Stimulated activated CD8-positive, alpha-beta memory T cell treated with anti-CD3 and anti-CD28 coated beads, Interleukin-12 subunit alpha, Interleukin-12 subunit beta, amount 100 ng/mL, for 4 hours (primary cell): ENCODE measurements at regions not wholly inside any gene's neighbourhood (a gene's known extent, or its start where the extent isn't known, plus 50 kb on each side); places are given as distances from the start of the nearest gene placed in this dataset.

ENCODE experiments used
- DNase-seq: peaks from one replicate; pipeline ENCODE4 v3.0.0-alpha.2; 2020; ENCODE audit warnings: low read depth

DNA sequence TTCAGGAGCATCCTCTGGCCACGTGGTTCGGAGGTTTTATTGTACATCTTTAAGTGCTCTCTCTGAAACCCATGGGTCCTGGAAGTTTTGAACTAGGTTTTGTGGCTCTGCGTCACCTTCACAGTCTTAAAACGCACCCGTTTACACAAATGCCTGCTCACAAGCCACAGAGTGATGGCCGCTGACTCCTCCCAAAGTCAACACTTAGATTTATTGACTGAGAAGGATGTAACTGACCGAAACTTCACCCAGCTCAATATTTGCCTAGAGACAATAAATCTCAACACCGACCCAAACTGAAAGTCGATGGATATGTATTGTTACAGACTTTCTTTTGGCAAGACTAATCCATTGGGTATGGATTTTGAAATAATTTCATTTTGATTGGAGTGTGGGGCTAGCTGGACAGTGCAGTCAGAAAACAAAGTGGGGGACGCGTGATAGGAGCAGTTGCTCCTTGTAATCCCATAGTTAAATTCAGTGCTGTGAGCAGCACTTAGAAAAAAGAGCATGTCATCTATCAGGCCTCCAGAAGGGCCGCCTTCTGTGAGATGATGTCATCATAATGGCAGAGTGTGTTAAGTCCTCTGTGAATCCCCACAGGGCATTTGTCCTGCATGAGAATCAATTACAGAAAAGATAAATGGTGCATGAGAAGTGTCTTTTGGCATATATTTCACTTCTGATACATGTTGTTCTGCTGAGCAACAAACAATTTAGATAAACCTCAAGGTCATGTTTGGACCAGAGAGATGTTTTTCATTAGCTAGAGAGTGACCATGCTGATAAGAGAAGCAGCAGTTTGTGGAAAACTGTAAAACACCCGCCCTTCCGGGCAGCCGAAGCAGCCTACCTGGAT, 183.7 kb downstream of the INO80D start:
- no peak for DNase-seq

DNA sequence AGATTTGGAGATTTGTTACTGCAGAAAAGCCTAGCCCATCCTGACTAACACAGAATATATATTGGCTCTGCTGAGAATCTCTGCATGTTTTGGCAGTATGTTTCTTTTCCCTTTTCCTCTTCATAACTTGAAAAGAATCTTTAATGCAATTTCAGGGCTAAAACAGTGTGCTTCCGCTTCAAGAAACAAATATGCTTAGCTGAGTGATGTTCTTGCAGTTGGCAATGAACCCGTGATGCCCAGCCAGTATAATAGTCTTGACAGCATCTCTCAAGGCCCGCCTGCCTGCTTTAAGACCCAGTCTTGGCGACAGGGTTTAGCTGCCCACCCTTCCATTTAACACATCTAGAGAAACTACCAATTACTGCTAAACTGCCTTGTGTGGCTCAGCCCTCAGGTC, 184.5 kb downstream of the INO80D start:
- no peak for DNase-seq

DNA sequence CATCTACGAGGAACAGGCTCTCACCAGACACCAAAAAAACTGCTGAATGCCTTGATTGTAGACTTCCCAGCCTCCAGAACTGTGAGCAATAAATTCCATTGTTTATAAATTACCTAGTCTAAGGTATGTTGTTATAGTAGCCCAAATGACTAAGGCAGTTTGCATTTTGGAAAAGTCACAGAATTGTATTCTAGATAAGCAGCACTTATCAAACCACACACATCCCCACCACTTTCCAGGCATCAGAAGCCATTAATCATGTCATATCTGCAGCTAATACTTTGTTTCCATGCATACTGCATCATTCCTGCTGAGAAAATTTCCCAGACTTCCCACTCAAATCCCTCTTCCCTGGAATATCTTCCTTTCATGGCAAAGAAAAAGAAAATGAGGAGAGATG, 187.2 kb downstream of the INO80D start:
- no peak for DNase-seq

GRCh38 chr2:205895981-205896655, 189.9 kb downstream of the INO80D start:
- no peak for DNase-seq

DNA sequence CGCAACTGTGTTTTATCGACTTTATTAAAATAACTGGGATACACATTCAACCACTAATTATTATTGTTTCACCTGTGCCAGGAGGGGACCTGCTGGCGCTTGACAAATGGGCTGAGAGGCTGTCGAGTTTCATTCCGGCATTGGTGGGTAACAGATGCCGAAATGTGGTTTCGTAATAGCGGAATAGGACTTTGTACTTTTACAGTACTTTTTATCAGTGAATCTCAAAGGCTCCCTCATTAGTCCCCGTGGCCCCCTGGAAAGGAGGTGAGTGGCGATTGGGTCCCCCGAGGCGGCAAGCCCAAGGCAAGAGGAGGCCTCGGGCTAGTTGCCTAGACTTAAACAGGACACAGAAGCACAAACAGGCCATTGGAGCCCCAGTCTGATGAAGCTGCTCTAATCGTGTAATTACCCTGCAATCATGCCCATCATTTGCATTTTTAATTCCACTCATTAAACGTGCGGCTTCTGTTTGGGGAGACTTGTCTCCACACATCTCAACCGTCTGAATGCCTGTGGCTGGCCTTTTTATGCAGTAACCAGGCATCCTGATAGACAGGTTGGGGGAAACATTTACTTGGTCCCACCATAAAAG, 193.2 kb downstream of the INO80D start:
- DNase-seq: no peak

DNA sequence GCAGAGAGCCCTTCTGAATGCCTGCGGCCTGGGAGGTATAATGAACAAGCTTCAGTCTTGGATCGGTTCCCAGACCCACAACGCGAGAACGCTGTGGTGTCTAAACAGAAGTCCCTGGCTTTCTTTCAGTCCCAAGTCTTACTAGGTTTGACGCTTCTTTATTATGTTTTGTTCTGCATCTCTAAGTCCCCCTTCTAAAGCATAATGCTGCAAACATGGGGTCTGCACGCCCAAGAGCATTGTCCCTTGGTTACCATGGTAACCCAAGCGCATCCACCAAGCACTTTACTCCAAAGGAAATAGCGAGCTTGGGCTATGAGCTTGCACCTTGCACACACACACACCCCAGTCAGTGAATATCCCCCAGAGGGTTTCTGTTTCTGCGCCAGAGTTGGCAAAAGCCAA, 193.7 kb downstream of the INO80D start:
- no peak for DNase-seq

- DNase-seq: no peak
Observed at GRCh38 chr2:205889114-205889513, 196.9 kb downstream of the INO80D start.

- no peak for DNase-seq
Observed at GRCh38 chr2:205887637-205888036, 198.3 kb downstream of the INO80D start.

DNA sequence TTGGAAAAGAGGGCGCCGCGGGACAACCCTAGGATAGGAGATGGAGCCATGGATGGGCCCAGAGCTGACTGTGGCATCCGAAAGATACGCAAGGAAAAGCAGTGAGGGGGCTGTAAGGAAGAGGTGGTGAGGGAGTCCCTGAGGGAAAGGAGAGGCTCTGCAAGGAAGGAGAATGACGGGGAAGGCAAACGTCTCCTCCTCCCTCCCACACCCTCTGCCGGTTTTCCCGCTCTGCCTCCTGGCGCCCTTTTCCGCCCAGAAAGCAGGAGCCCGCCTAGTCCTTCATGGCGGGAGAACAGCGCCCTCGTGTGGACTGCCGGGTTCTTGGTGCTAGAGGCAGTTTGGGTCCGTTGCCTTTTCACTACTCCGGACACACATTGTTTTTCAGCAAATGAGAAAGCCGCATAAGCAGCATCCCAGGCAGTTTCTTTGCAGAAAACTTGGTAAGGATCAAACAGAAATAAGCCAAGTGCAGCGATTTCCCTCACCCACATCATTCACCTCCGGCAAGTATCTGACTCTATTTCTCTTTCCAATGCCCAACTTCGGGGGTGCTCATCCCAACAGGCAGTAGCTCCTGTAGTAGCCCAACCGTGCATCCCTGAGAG, 200.4 kb downstream of the INO80D start:
- DNase-seq: no peak

DNA sequence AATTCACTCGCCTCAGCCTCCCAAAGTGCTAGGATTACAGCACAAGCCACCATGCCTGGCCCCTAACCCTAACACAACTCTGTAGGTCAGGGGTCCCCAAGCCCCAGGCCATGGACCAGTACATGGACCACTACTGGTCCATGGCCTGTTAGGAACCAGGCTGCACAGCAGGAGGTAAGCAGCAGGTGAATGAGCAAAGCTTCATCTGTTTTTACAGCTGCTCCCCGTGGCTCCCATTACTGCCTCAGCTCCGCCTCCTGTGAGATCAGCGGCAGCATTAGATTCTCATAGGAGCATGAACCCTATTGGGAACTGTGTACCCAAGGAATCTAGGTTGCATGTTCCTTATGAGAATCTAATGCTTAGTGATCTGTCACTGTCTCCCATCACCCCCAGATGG, 201.7 kb downstream of the NRP2 start:
- DNase-seq: no peak

- no peak for DNase-seq
Observed at GRCh38 chr2:205882806-205883425, 200.6 kb downstream of the NRP2 start.

DNA sequence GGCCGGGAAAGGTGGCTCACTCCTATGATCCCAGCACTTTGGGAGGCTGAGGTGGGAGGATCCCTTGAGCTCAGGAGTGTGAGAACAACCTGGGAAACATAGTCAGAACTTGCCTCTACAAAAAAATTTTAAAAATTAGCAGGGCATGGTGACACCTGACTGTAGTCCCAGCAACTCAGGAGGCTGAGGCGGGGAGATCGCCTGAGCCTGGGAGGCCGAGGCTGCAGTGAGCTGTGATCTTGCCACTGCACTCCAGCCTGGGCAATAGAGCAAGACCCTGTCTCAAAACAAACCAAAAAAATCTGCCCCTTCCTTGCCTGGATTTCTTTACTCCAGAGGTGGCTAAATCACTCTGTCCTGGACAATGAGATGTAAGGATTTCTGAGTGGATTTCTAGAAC, 197.7 kb downstream of the NRP2 start:
- no peak for DNase-seq

- DNase-seq: no peak
Observed at GRCh38 chr2:205878999-205879762, 196.9 kb downstream of the NRP2 start.

DNA sequence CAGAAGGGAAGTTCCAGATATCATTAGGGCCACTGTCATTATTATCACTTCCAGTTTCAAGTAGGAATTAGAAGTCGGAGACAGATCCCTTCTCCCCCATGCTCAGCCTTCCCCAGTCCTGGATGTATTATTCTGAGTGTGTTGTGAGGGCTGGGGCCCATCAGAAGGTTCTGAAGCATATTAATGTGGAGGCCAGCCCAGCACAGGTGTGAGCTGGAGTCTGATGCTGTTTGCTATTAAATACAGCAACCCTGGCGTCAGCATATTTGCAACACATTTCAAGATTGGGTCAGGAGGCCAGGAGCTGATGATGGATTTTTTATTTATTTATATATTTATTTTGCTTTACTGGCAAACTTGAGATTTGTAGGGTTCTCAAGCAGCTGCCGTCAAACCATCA, 195.2 kb downstream of the NRP2 start:
- no peak for DNase-seq

- no peak for DNase-seq
Observed at GRCh38 chr2:205876127-205876526, 193.8 kb downstream of the NRP2 start.

DNA sequence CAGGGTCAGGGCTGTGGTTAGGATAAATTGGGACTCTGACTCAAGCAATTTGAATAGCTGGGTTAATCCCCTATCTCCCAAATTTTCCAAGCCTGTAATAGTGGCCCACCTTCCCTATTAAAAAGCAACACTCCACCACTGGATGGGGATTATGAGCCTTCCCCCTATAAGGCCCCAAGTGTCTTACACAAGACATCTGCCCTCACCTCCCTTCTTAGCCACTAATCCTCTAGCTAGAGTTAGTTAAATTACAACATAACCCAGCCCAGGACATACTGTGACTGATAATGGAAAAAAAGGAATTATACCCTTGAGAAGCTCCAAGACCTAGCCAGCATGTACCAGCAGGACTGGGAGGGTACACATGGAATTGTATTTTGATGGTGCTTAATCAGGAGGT, 190.4 kb downstream of the NRP2 start:
- DNase-seq: no peak

DNA sequence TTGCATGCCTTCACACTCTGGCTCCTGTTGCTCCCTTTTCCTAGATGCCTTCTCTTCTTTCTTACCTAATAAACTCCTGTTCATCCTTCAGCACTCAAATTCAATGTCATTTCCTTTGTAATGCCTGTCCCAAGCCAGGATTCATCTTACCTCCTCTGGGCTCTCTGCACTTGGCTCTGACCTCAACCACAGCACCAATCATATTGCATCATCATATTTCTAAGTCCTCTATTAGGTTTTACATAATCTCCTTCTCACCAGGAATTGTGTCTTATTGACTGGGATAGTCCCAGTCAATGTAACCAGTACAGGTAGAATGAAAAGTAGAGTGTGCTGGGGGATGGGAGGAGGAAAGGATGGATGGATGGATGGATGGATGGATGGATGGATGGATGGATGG, 187.1 kb downstream of the NRP2 start:
- DNase-seq: no peak

DNA sequence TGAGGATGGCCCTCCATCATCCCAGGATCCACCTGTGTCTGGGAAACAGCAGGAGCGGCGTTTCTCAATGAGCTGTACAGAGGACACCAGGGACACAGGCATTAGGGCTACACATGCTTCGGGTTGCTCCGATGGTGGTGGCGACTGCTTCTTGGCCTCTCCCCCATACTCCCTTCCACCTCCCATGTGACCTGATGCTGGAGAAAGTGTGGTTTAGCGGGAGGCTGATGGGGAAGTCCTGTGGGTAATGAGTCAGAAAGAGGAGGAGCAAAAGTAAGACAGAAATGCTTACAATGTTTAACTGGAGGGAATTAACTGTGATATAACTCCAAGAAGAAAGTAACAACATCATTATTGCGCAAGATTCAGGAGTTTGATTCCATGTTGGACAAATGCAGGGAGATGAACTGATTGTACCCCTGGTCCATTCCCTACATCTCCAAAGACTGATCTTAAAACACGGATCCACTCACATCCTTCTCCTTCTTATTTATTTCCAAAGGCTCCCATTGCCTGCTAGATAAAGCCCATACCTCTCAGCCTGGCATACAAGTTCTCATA, 186.6 kb downstream of the NRP2 start:
- DNase-seq: no peak

DNA sequence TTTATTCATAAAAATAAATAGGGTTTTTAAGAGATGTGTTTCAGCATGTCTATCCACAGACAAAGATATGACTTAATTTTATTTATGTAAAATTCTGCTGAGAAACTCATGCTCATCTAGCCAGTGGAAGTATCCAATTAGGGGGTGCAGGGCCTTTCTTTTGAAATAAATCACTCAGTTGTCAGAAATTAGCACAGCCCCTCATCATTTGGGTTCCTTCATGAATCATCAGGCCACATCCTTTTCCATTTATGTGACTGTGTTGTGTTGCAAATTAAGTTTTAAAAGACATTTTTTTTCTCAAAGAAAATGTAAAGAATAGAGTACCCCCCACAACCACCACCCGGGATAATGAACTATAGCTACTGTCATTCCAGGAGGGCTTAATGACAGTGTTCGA, 185.8 kb downstream of the NRP2 start:
- DNase-seq: no peak

DNA sequence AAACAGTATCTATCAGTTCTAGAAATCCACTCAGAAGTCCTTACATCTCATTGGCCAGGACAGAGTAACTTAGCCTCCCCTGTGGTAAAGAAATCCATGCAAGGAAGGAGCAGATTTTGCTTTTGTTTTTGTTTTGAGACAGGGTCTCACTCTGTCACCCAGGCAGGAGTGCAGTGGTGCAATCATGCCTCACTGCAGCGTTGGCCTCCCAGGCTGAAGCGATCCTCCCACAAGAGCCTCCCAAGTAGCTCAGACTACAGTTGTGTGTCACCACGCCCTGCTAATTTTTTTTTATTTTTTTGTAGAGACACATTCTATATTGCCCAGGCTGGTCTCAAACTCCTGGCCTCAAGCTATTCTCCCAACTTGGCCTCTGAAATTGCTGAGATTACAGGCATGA, 185.1 kb downstream of the NRP2 start:
- DNase-seq: no peak

GRCh38 chr2:205865905-205866441, 183.7 kb downstream of the NRP2 start:
- DNase-seq: no peak
